ENCODE measurements at regions not wholly inside any gene's neighbourhood (a gene's known extent, or its start where the extent isn't known, plus 50 kb on each side); places are given as distances from the start of the nearest gene placed in this dataset.

DNA sequence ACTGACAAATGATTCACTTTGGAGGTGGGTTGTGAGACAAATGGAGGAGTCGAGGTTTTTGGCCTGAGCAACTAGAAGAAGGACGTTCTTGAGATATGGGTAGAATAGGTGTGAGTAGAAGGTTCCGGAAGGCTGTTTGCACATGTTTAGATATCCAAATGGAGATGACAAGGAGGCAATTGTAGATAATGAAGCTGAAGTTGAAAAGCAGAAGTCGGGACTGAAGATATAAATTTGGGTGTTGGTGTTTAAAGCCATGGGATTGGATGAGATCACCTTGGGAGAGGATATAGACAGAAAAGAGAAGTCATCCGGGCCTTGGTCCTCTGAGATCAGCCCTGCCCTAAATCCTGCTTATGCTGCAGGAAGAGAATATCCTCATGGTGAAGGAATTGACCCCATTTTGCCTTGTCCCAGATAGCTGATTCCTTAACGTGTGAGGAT is 75.5 kb upstream of the CD44 start (continued):
- TF ChIP-seq, protein P1, sequence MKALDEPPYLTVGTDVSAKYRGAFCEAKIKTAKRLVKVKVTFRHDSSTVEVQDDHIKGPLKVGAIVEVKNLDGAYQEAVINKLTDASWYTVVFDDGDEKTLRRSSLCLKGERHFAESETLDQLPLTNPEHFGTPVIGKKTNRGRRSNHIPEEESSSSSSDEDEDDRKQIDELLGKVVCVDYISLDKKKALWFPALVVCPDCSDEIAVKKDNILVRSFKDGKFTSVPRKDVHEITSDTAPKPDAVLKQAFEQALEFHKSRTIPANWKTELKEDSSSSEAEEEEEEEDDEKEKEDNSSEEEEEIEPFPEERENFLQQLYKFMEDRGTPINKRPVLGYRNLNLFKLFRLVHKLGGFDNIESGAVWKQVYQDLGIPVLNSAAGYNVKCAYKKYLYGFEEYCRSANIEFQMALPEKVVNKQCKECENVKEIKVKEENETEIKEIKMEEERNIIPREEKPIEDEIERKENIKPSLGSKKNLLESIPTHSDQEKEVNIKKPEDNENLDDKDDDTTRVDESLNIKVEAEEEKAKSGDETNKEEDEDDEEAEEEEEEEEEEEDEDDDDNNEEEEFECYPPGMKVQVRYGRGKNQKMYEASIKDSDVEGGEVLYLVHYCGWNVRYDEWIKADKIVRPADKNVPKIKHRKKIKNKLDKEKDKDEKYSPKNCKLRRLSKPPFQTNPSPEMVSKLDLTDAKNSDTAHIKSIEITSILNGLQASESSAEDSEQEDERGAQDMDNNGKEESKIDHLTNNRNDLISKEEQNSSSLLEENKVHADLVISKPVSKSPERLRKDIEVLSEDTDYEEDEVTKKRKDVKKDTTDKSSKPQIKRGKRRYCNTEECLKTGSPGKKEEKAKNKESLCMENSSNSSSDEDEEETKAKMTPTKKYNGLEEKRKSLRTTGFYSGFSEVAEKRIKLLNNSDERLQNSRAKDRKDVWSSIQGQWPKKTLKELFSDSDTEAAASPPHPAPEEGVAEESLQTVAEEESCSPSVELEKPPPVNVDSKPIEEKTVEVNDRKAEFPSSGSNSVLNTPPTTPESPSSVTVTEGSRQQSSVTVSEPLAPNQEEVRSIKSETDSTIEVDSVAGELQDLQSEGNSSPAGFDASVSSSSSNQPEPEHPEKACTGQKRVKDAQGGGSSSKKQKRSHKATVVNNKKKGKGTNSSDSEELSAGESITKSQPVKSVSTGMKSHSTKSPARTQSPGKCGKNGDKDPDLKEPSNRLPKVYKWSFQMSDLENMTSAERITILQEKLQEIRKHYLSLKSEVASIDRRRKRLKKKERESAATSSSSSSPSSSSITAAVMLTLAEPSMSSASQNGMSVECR (CRISPR knock-in tag; IDR thresholded peaks at IDR 0.05) = no peak
- TF ChIP-seq, protein P2, sequence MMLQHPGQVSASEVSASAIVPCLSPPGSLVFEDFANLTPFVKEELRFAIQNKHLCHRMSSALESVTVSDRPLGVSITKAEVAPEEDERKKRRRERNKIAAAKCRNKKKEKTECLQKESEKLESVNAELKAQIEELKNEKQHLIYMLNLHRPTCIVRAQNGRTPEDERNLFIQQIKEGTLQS (IDR thresholded peaks at IDR 0.05) = peak; percentile 58; the same call in 1 of the 2 replicates
- TF ChIP-seq, protein P2 (CRISPR knock-in tag; conservative IDR thresholded peaks at IDR 0.05) = no peak
- no peak for TF ChIP-seq MTA3 (IDR thresholded peaks at IDR 0.05; ENCODE audit: borderline replicate concordance)
- TF ChIP-seq ZNF197 (CRISPR knock-in tag; IDR thresholded peaks at IDR 0.05; ENCODE audit: low read depth) = no peak
- peak; percentile 84 for TF ChIP-seq TEAD4 (IDR thresholded peaks at IDR 0.05; ENCODE audit: low read length)
- no peak for TF ChIP-seq TEAD4 (CRISPR knock-in tag; IDR thresholded peaks at IDR 0.05; ENCODE audit: borderline replicate concordance)
- peak; percentile 56 for TF ChIP-seq DPF2 (IDR thresholded peaks at IDR 0.05)
- TF ChIP-seq CHCHD3 (CRISPR knock-in tag; IDR thresholded peaks at IDR 0.05) = no peak
- TF ChIP-seq PCBP1 (IDR thresholded peaks at IDR 0.05; ENCODE audit: low read depth, low read length, poor library complexity, severe bottlenecking) = no peak
- no peak for TF ChIP-seq ZNF224 (CRISPR knock-in tag; IDR thresholded peaks at IDR 0.05)
- no peak for TF ChIP-seq MCM7 (IDR thresholded peaks at IDR 0.05)
- TF ChIP-seq, protein P3, sequence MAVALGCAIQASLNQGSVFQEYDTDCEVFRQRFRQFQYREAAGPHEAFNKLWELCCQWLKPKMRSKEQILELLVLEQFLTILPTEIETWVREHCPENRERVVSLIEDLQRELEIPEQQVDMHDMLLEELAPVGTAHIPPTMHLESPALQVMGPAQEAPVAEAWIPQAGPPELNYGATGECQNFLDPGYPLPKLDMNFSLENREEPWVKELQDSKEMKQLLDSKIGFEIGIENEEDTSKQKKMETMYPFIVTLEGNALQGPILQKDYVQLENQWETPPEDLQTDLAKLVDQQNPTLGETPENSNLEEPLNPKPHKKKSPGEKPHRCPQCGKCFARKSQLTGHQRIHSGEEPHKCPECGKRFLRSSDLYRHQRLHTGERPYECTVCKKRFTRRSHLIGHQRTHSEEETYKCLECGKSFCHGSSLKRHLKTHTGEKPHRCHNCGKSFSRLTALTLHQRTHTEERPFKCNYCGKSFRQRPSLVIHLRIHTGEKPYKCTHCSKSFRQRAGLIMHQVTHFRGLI (CRISPR knock-in tag; IDR thresholded peaks at IDR 0.05) = no peak
- TF ChIP-seq, protein P4, sequence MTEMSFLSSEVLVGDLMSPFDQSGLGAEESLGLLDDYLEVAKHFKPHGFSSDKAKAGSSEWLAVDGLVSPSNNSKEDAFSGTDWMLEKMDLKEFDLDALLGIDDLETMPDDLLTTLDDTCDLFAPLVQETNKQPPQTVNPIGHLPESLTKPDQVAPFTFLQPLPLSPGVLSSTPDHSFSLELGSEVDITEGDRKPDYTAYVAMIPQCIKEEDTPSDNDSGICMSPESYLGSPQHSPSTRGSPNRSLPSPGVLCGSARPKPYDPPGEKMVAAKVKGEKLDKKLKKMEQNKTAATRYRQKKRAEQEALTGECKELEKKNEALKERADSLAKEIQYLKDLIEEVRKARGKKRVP (CRISPR knock-in tag; IDR thresholded peaks at IDR 0.05) = no peak
- TF ChIP-seq CBX1 (IDR thresholded peaks at IDR 0.05; ENCODE audit: low read depth) = no peak
- no peak for TF ChIP-seq BACH1 (tag; IDR thresholded peaks at IDR 0.05)
- TF ChIP-seq, protein P5, sequence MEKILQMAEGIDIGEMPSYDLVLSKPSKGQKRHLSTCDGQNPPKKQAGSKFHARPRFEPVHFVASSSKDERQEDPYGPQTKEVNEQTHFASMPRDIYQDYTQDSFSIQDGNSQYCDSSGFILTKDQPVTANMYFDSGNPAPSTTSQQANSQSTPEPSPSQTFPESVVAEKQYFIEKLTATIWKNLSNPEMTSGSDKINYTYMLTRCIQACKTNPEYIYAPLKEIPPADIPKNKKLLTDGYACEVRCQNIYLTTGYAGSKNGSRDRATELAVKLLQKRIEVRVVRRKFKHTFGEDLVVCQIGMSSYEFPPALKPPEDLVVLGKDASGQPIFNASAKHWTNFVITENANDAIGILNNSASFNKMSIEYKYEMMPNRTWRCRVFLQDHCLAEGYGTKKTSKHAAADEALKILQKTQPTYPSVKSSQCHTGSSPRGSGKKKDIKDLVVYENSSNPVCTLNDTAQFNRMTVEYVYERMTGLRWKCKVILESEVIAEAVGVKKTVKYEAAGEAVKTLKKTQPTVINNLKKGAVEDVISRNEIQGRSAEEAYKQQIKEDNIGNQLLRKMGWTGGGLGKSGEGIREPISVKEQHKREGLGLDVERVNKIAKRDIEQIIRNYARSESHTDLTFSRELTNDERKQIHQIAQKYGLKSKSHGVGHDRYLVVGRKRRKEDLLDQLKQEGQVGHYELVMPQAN (IDR thresholded peaks at IDR 0.05; ENCODE audit: borderline replicate concordance) = no peak
- TF ChIP-seq KDM1A (IDR thresholded peaks at IDR 0.05) = no peak
- no peak for TF ChIP-seq ILF3 (IDR thresholded peaks at IDR 0.05; ENCODE audit: borderline replicate concordance)
- TF ChIP-seq TOE1 (IDR thresholded peaks at IDR 0.05; ENCODE audit: borderline replicate concordance) = no peak
- TF ChIP-seq TOE1 (CRISPR knock-in tag; IDR thresholded peaks at IDR 0.05; ENCODE audit: borderline replicate concordance, low read depth) = no peak
